Fibroblast of peridontal ligament (primary cell): ENCODE measurements at regions not wholly inside any gene's neighbourhood (a gene's known extent, or its start where the extent isn't known, plus 50 kb on each side); places are given as distances from the start of the nearest gene placed in this dataset.
A peak's percentile ranks its signal among the peaks of the same experiment; 100 is the strongest.

Experiments used
- DNase-seq: peaks from one replicate; pipeline ENCODE4 v3.0.0-alpha.2; 2010; ENCODE audit errors: extremely low read depth

DNA sequence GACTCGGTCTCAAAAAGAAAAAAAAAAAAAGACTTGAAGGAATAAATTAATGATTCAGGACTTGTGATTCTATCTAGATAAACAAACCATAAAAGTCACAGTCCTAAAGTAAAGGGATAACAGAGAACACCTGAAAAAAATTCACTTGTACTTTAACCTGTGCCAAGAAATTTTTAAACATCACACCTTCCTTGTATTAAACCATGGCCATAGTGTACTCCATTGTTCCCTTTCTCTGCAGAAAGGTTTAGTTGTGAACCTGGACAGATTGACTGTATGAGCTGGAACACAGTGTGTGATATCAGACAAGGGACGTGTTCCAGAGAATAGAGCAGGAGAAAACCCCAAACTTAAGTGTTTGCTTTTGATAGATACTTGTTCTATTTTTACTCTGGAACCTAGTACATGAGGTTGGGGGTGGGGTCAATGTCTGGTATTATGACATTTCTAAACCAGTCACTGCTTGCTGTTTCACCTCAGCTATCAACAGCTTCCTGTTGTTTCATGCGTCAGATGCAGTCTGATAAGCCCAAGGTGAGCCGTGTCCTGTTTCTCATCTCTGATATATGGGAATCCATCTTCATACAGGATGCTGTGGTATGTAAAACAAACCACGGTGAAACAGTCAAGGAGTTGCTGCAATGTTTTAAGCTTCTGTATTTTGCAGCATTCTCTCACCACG lies 62.5 kb upstream of the ITGA1 start:
- no peak for DNase-seq

DNA sequence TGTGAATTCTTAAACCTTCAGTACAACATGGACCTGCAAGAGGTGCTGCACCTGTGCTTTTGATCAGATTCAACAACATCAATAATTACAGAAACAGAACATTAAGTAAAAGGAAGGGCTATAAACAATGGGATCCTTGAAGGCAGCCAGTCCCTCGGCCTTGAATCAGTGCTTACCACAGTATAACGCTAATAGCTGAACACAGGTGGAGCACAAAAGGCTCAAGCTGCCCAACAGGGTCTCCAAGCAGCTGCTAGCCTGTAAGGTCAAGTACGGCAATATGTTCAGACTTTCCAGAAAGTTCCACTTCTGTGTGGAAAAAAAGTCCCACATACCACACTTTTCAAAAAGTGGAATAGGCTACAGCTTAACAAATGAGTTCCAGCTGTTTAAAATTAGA lies 61.9 kb upstream of the ITGA1 start:
- DNase-seq: peak; percentile 46

DNA sequence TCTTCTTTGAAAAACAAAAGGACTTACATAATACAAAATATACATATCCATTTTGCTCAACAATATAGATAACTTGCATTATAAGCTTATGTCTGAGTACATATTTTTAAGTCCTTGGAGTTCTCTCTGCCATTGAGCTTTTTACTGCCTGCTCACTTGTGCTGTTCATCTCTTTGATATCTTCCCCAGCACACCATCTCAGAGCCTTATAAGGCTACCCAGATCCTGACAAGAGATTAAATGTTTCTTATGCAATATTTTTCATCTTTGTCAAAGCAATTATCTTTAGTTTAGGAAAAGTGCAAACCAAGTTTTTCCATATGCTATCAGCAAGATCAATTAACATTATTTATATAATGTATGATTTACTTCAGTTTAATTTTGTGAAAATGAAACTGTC lies 60.7 kb upstream of the ITGA1 start:
- DNase-seq: peak; percentile 7

DNA sequence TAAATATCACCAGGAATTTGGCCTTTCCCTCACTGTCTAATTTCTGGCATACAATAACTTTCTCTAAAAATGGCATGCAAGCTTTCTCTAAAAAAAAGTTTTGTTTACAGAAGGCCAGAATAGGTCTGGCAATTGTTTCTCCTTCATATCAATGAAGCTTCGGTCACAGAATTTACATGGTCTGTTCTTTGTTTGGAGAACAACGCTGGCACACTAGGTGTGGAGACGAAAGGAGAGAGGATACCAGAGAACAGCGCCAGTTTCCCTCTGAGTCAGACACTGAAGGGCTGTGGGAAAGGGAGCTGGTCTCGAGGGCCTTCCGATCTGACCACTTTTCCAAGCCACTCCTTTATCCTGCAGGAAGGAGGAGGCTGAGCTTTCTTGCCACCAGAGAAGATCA lies 60.1 kb upstream of the ITGA1 start:
- peak; percentile 78 for DNase-seq

DNA sequence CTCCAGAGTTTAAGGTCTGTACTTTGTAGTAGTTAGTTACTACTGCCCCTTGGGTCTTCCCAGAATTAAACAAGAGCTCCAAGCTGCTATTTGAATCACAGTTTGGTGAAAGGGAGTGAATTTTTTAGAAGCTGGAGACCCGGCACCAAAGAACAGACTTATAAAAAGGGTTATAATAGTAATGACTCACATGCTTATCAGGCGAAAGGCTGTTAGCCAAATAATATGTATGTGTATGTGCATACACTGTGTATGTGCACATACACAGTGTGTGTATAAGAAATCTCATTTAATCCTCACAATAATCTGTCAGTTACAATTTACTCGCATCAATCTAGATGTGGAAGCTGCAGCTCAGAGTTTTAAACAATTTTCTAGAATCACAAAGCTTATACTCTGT lies 59.5 kb upstream of the ITGA1 start:
- DNase-seq: no peak

DNA sequence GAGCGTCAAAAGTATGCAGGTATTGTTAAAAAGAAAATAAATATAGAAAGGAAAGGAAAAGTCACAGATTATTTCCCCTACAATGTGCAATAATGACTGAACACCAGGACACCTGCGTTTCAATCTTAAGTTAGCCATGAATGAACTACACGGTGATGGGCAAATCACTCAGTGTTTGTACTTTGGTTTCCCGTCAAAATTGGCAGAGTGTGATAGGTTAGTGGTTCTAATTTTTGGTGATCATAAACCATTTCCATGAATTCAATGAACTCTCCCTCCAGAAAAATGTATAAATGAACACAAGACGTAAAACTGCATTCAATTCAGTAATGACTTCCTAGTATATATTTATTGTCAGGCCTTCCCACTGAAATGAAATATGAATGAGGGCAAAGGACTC lies 59.0 kb upstream of the ITGA1 start:
- no peak for DNase-seq

DNA sequence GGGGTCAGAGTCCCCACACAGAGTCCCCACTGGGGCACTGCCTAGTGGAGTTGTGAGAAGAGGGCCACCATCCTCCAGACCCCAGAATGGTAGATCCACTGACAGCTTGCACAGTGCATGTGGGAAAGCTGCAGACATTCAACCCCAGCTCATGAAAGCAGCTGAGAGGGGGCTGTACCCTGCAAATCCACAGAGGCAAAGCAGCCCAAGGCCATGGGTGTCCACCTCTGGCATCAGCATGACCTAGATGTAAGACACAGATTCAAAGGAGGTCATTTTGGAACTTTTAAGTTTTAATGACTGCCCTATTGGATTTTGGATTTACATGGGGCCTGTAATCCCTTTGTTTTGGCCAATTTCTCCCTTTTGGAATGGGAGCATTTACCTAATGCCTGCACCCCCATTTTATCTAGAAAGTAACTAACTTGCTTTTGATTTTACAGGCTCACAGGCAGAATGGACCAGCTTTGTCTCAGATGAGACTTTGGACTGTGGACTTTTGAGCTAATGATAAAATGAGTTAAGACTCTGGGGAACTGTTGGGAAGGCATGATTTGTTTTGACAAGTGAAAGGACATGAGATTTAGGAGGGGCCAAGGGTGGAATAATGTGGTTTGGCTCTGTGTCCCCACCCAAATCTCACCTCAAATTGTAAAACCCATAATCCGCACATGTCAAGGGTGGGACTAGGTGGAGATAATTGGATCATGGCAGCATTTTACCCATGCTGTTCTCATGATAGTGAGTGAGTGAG lies 56.3 kb upstream of the ITGA1 start:
- DNase-seq: no peak

DNA sequence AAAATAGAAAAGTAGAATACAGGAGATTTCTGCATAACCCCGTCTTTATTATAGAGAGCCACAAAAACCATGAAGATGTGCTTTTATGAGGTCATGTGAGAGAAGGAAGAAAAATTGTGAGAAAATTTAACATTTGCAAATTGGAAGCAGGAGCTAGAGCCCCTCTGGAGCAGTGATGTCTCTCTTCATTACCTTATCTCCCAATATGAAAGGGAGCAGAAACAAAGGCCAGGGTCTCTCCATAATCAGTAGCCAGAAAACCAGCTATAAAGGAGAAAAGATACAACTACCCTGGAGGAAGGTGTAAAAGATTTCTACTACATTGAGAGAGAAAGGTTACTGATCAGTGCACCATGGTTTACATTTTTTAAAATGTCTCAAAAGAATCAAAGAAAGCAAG lies 53.2 kb upstream of the ITGA1 start:
- DNase-seq: no peak

DNA sequence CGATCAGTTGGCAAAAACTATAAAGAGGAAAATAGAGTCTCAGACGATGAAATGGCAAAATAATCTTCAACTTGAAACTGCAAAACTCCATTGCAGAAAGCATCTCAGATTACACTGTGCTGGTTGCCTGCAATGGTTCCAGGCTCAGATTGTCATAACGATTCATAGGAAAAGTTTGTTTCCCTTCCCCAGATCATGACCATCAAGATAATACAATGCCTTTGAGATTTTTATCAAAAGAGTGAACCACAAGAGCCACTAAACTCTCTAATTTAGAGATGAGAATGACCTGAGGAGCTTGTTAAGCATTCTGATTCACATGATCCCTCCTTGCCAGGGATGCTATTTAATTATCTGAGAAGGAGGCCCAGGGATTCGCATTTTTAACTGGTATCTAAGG lies 52.6 kb upstream of the ITGA1 start:
- DNase-seq: no peak
